Trophoblast cell (in vitro differentiated cells and primary cell): ENCODE measurements at regions not wholly inside any gene's neighbourhood (a gene's known extent, or its start where the extent isn't known, plus 50 kb on each side); places are given as distances from the start of the nearest gene placed in this dataset.
"Not testable (repeated sequence)": the region's sequence is repeated elsewhere in the genome, so short reads cannot be mapped to it uniquely, and the experiment has no call there.

Experiments used
- DNase-seq, 2 donors: peaks; one replicate each; pipeline ENCODE4 v3.0.0-alpha.2; 2016
- H2AFZ ChIP-seq: 2 replicates; pipeline ENCODE4 v1.6.1; 2013; ENCODE audit warnings: low read length, moderate library complexity, mild to moderate bottlenecking; ENCODE audit not compliant: insufficient read depth, poor library complexity
- H2AK5ac ChIP-seq: 2 replicates; pipeline ENCODE4 v1.6.1; 2013; ENCODE audit warnings: mild to moderate bottlenecking, low read length
- H2BK120ac ChIP-seq: 2 replicates; pipeline ENCODE4 v1.6.1; 2013; ENCODE audit warnings: low read length, mild to moderate bottlenecking, moderate library complexity; ENCODE audit not compliant: insufficient read depth, poor library complexity
- H2BK12ac ChIP-seq: 2 replicates; pipeline ENCODE4 v1.6.1; 2013; ENCODE audit warnings: mild to moderate bottlenecking, low read length, moderate library complexity
- H2BK5ac ChIP-seq: 2 replicates; pipeline ENCODE4 v1.6.1; 2013; ENCODE audit warnings: low read length, low read depth, moderate library complexity, mild to moderate bottlenecking; ENCODE audit not compliant: poor library complexity
- H3K14ac ChIP-seq: 2 replicates; pipeline ENCODE4 v1.6.1; 2013; ENCODE audit warnings: mild to moderate bottlenecking, low read length
- H3K18ac ChIP-seq: 2 replicates; pipeline ENCODE4 v1.6.1; 2013; ENCODE audit warnings: mild to moderate bottlenecking, low read length
- H3K23ac ChIP-seq: 2 replicates; pipeline ENCODE4 v1.6.1; 2013; ENCODE audit warnings: low read length
- H3K27ac ChIP-seq: 2 replicates; pipeline ENCODE4 v1.5.1; 2013; ENCODE audit warnings: low read depth, mild to moderate bottlenecking, inconsistent platforms, low read length, moderate library complexity
- H3K27me3 ChIP-seq: 2 replicates; pipeline ENCODE4 v1.6.1; 2013; ENCODE audit warnings: inconsistent platforms, mild to moderate bottlenecking, low read length, moderate library complexity; ENCODE audit not compliant: insufficient read depth
- H3K36me3 ChIP-seq, 2 experiments: 1 replicate in 1 of 2; 2 replicates in 1 of 2; pipeline ENCODE4 v1.6.1; 2013; ENCODE audit warnings: low read length in 2 of 2, mild to moderate bottlenecking in 2 of 2, moderate library complexity in 1 of 2; ENCODE audit not compliant: insufficient read depth in 2 of 2, control insufficient read depth in 1 of 2
- H3K4ac ChIP-seq: 2 replicates; pipeline ENCODE4 v1.6.1; 2013; ENCODE audit warnings: low read depth, mild to moderate bottlenecking, low read length, moderate library complexity
- H3K4me1 ChIP-seq, 2 experiments: 1 replicate in 1 of 2; 2 replicates in 1 of 2; pipeline ENCODE4 v1.6.1; 2013; ENCODE audit warnings: low read length in 2 of 2, mild to moderate bottlenecking in 2 of 2, moderate library complexity in 1 of 2; ENCODE audit not compliant: insufficient read depth in 2 of 2, control insufficient read depth in 1 of 2
- H3K4me2 ChIP-seq: 2 replicates; pipeline ENCODE4 v1.6.1; 2013; ENCODE audit warnings: inconsistent platforms, mild to moderate bottlenecking, low read length, moderate library complexity
- H3K4me3 ChIP-seq: 2 replicates; pipeline ENCODE4 v1.5.1; 2013; ENCODE audit warnings: mild to moderate bottlenecking, low read depth, low read length, inconsistent platforms
- H3K79me1 ChIP-seq: one replicate; pipeline ENCODE4 v1.6.1; 2013; ENCODE audit warnings: low read length
- H3K79me2 ChIP-seq: 2 replicates; pipeline ENCODE4 v1.6.1; 2013; ENCODE audit warnings: low read length, mild to moderate bottlenecking; ENCODE audit not compliant: control insufficient read depth, insufficient read depth, poor library complexity
- H3K9ac ChIP-seq: 2 replicates; pipeline ENCODE4 v1.6.1; 2013; ENCODE audit warnings: mild to moderate bottlenecking, low read length
- H3K9me3 ChIP-seq: 2 replicates; pipeline ENCODE4 v1.6.1; 2013; ENCODE audit warnings: low read depth, mild to moderate bottlenecking, control low read depth, inconsistent platforms, low read length; ENCODE audit not compliant: insufficient read depth
- H4K12ac ChIP-seq: 2 replicates; pipeline ENCODE4 v1.6.1; 2013; ENCODE audit warnings: low read depth, mild to moderate bottlenecking, low read length, moderate library complexity
- H4K8ac ChIP-seq: 2 replicates; pipeline ENCODE4 v1.6.1; 2013; ENCODE audit warnings: low read depth, mild to moderate bottlenecking, low read length, moderate library complexity
- H4K91ac ChIP-seq: one replicate; pipeline ENCODE4 v1.6.1; 2013; ENCODE audit warnings: low read depth, mild to moderate bottlenecking, low read length, moderate library complexity
- whole genome bisulfite sequencing: extraction: QIAGEN DNeasy Blood & Tissue Kit; methylation state at CpG from one replicate; pipeline ENCODE4 v1.1.7; 2013; ENCODE audit warnings: missing lambda C conversion rate; ENCODE audit not compliant: insufficient read length, insufficient coverage; ENCODE audit errors: extremely low coverage; 5-methylcytosine and 5-hydroxymethylcytosine counted together

DNA sequence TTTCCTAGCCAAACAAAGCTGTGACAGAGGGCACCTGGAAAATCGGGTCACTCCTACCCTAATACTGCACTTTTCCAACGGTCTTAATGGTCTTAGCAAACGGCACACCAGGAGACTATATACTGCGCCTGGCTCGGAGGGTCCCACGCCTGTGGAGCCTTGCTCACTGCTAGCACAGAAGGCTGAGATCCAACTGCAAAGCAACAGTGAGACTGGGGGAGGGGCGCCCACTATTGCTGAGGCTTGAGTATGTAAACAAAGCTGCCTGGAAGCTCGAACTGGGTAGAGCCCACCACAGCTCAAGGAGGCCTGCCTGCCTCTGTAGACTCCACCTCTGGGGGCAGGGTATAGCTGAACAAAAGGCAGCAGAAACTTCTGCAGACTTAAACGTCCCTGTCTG, 931.7 kb upstream of the ATXN7L3B start:
- H2BK120ac ChIP-seq, H3K27me3 ChIP-seq, H4K8ac ChIP-seq, H4K91ac ChIP-seq, H3K4ac ChIP-seq, H3K23ac ChIP-seq, H3K36me3 ChIP-seq, H3K9me3 ChIP-seq, H3K79me2 ChIP-seq, H3K9ac ChIP-seq, H3K79me1 ChIP-seq, H3K4me2 ChIP-seq, H2BK12ac ChIP-seq, H3K18ac ChIP-seq, H2AFZ ChIP-seq, H3K14ac ChIP-seq, H2BK5ac ChIP-seq, DNase-seq, H2AK5ac ChIP-seq, H3K4me3 ChIP-seq, H4K12ac ChIP-seq, H3K27ac ChIP-seq, H3K4me1 ChIP-seq: not testable (repeated sequence)
- no CpG with 5 or more reads among the region's 9 CpGs for WGBS

DNA sequence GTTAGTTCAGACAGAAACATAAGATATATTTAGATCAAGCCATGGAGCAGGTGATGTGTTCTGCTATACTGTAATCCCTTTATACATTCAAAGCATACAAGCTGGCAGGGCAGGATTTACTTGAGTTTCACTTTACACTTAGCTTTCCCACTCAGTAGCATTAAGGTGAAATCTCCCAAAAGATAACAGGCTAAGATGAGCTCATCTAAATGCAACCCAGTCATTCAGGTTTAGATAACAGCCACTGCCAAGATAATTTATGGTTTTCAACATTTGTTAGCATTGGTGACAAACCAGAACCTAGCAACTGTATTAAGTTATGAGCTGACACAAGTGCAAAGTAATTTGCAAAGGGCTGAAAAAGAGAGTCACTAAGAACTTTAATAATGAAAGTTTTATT, 925.1 kb upstream of the ATXN7L3B start:
- Histone ChIP-seq H3K79me1 (no peaks in the 10 kb centered on the region), H2BK5ac (no peak overlapping the region), H3K4me3 (no peak overlapping the region), H3K27ac (no peak overlapping the region), H3K79me2 (no peaks in the 10 kb centered on the region), H2AFZ (no peak overlapping the region), H3K23ac (no peak overlapping the region), H3K36me3 (no peaks in the 10 kb centered on the region), H2AK5ac (no peak overlapping the region), H3K9me3 (no peaks in the 10 kb centered on the region), H3K4me2 (no peak overlapping the region), H4K8ac (no peak overlapping the region), H3K4me1 (no peaks in the 10 kb centered on the region), H4K12ac (no peak overlapping the region), H3K18ac (no peak overlapping the region), H4K91ac (no peak overlapping the region), H2BK120ac (no peak overlapping the region), H2BK12ac (no peak overlapping the region), H3K27me3 (no peaks in the 10 kb centered on the region), H3K14ac (no peak overlapping the region), H3K4ac (no peak overlapping the region), H3K9ac (no peak overlapping the region)
- peak; percentile 48 to 90 for DNase-seq

DNA sequence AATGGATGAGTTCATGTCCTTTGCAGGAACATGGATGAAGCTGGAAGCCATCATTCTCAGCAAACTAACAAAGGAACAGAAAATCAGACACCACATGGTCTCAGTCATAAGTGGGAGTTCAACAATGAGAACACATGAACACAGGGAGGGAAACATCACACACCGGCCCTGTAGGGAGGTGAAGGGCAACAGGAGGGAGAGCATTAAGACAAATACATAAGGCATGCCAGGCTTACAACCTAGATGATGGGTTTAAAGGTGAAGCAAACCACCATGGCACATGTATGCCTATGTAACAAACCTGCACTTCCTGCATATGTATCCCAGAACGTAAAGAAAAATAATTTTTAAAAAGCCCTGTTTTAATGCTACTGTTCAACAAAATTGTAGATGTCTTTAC, 914.2 kb upstream of the ATXN7L3B start:
- H2BK120ac ChIP-seq, result no peak overlapping the region
- H3K79me2 ChIP-seq, result no peaks in the 10 kb centered on the region
- DNase-seq, result no peak
- no peak overlapping the region for H3K14ac ChIP-seq
- H2AK5ac ChIP-seq, result no peak overlapping the region
- H4K8ac ChIP-seq, result no peak overlapping the region
- H3K4me1 ChIP-seq, result no peaks in the 10 kb centered on the region
- no CpG with 5 or more reads among the region's 2 CpGs for WGBS
- no peak overlapping the region for H2BK12ac ChIP-seq
- H2BK5ac ChIP-seq, result no peak overlapping the region
- H3K27ac ChIP-seq, result no peak overlapping the region
- no peaks in the 10 kb centered on the region for H3K9me3 ChIP-seq
- no peak overlapping the region for H2AFZ ChIP-seq
- H4K12ac ChIP-seq, result no peak overlapping the region
- no peak overlapping the region for H3K4me2 ChIP-seq
- H3K23ac ChIP-seq, result no peak overlapping the region
- H3K4ac ChIP-seq, result no peak overlapping the region
- H3K36me3 ChIP-seq, result no peaks in the 10 kb centered on the region
- H3K79me1 ChIP-seq, result no peaks in the 10 kb centered on the region
- H3K9ac ChIP-seq, result no peak overlapping the region
- H3K18ac ChIP-seq, result no peak overlapping the region
- no peak overlapping the region for H4K91ac ChIP-seq
- no peak overlapping the region for H3K4me3 ChIP-seq
- no peaks in the 10 kb centered on the region for H3K27me3 ChIP-seq

DNA sequence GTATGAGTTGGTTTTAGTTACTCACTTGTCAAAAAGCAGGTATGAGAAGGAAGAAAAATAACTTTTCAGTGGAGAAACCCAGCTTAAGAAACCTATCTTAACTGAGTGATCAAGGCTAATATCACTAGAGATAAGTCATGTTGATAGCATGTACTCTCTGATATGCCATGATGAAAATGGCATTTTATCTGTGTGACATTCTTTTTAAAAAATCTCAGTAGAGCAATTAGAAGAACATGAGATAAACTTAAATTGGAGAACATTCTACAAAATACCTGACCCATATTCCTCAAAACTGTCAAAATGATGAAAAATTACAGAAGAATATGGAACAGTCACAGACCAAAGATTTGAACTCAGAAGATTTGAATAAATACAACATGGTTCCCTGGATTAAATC, 912.4 kb upstream of the ATXN7L3B start:
- no peak overlapping the region for H2AFZ ChIP-seq
- no peak overlapping the region for H4K8ac ChIP-seq
- H4K12ac ChIP-seq, result no peak overlapping the region
- no peaks in the 10 kb centered on the region for H3K79me2 ChIP-seq
- H3K23ac ChIP-seq, result no peak overlapping the region
- H3K79me1 ChIP-seq, result no peaks in the 10 kb centered on the region
- H3K9ac ChIP-seq, result no peak overlapping the region
- H3K4me2 ChIP-seq, result no peak overlapping the region
- H3K27me3 ChIP-seq, result no peaks in the 10 kb centered on the region
- H3K4ac ChIP-seq, result no peak overlapping the region
- H3K36me3 ChIP-seq, result no peaks in the 10 kb centered on the region
- H2BK120ac ChIP-seq, result no peak overlapping the region
- no peak overlapping the region for H3K14ac ChIP-seq
- DNase-seq, result peak in 1 of 2 donors; percentile 76
- H3K27ac ChIP-seq, result no peak overlapping the region
- H4K91ac ChIP-seq, result no peak overlapping the region
- H3K9me3 ChIP-seq, result no peaks in the 10 kb centered on the region
- no peak overlapping the region for H2BK12ac ChIP-seq
- H2BK5ac ChIP-seq, result no peak overlapping the region
- H2AK5ac ChIP-seq, result no peak overlapping the region
- no peaks in the 10 kb centered on the region for H3K4me1 ChIP-seq
- no peak overlapping the region for H3K4me3 ChIP-seq
- H3K18ac ChIP-seq, result no peak overlapping the region

DNA sequence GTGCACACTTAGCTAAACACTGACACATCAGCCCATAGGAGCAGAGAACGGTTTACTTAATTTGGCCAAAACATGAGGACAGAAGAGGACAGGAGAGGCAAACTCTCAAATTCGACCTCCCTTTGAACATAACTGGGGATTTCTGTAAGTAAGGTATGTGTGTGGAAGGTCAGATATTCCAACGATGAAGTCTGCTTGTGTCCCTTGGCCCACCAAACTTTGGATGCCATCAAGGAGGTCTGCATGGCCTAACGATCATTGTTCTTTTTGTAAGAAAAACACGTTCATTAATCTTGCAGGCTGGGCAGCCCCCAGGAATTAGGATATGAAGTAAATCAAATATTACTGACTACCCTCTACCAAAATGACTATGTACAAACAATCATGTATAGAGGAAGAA, 908.5 kb upstream of the ATXN7L3B start:
- Histone ChIP-seq H3K9me3 (no peaks in the 10 kb centered on the region), H3K23ac (no peak overlapping the region), H2AFZ (no peak overlapping the region), H3K18ac (no peak overlapping the region), H3K79me1 (no peaks in the 10 kb centered on the region), H4K8ac (no peak overlapping the region), H3K36me3 (no peaks in the 10 kb centered on the region), H3K79me2 (no peaks in the 10 kb centered on the region), H3K4me3 (no peak overlapping the region), H3K9ac (no peak overlapping the region), H3K4ac (no peak overlapping the region), H3K27ac (no peak overlapping the region), H4K91ac (no peak overlapping the region), H2BK5ac (no peak overlapping the region), H4K12ac (no peak overlapping the region), H2AK5ac (no peak overlapping the region), H2BK120ac (no peak overlapping the region), H3K4me1 (no peaks in the 10 kb centered on the region), H3K27me3 (no peaks in the 10 kb centered on the region), H2BK12ac (no peak overlapping the region), H3K4me2 (no peak overlapping the region), H3K14ac (no peak overlapping the region)
- no peak for DNase-seq
- no CpG with 5 or more reads among the region's 5 CpGs for WGBS
